Mesothelial cell of epicardium (in vitro differentiated cells): ENCODE measurements at regions not wholly inside any gene's neighbourhood (a gene's known extent, or its start where the extent isn't known, plus 50 kb on each side); places are given as distances from the start of the nearest gene placed in this dataset.

Source experiments
- DNase-seq, 2 experiments: peaks; one replicate each; pipeline ENCODE4 v3.0.0; 2021; ENCODE audit warnings: low spot score in 2 of 2; ENCODE audit not compliant: unreplicated experiment in 2 of 2
- H3K27ac Mint-ChIP-seq: 2 replicates; pipeline ENCODE4 v1.8.0; 2021; ENCODE audit warnings: mixed read lengths
- H3K27me3 Mint-ChIP-seq: 2 replicates; pipeline ENCODE4 v1.8.0; 2021; ENCODE audit warnings: low read depth, mixed read lengths
- H3K36me3 Mint-ChIP-seq: 2 replicates; pipeline ENCODE4 v1.8.0; 2021; ENCODE audit warnings: mixed read lengths
- H3K4me1 Mint-ChIP-seq: 2 replicates; pipeline ENCODE4 v1.8.0; 2021; ENCODE audit warnings: mixed read lengths
- H3K4me3 Mint-ChIP-seq: 2 replicates; pipeline ENCODE4 v1.8.0; 2021; ENCODE audit warnings: mild to moderate bottlenecking, moderate library complexity, mixed read lengths
- H3K9me3 Mint-ChIP-seq: 2 replicates; pipeline ENCODE4 v1.8.0; 2021; ENCODE audit warnings: mixed read lengths
- TF ChIP-seq, protein P1 (sequence below): fragments of 200-600 bp; sonication (generic); IDR thresholded peaks from one replicate; pipeline ENCODE4 v1.5.0; 2021; ENCODE audit warnings: antibody characterized with exemption; ENCODE audit not compliant: unreplicated experiment

DNA sequence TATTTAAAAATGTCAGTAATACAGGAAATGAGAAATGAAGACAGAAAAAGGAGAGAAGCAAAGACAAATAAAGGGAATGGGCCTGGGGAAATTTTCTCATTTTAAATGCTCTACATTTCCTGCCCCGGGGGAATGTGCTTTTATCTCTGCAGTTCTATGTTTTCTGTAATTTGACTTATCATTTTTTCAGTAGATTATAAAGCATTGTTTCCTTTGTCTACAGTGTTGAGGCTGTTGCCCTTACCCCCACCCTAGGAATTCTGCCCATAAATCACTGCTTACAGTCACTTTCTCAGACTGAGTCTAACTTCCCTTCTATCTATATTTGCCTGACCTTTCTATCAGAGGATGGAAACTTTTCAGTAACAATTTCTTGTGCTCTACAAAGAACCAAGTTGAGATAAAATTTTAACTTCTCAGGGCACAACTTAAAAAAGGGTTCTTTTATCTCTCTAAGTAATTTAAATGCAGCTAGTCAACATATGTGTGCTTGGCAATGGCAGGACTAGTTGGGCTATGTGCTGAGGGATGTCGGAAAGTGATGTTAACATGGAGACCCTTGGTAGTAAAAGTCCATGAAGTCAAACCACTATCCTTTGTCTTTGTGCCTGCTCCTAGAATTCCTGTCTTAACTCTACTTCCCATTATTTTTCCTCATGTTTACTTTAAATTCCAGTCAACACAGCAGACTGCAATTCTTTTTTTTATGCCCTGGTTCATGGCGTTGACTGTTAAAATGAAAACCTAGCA lies 146.5 kb upstream of the MMADHC start:
- Mint-ChIP-seq H3K27me3 (no peaks in the 10 kb centered on the region), H3K4me1 (peaks cover 62% of the 10 kb centered on the region), H3K4me3 (no peak overlapping the region), H3K9me3 (peaks cover 12% of the 10 kb centered on the region), H3K27ac (peak overlapping the region; percentile 89), H3K36me3 (peaks cover 9% of the 10 kb centered on the region)
- DNase-seq: no peak
- TF ChIP-seq, protein P1, sequence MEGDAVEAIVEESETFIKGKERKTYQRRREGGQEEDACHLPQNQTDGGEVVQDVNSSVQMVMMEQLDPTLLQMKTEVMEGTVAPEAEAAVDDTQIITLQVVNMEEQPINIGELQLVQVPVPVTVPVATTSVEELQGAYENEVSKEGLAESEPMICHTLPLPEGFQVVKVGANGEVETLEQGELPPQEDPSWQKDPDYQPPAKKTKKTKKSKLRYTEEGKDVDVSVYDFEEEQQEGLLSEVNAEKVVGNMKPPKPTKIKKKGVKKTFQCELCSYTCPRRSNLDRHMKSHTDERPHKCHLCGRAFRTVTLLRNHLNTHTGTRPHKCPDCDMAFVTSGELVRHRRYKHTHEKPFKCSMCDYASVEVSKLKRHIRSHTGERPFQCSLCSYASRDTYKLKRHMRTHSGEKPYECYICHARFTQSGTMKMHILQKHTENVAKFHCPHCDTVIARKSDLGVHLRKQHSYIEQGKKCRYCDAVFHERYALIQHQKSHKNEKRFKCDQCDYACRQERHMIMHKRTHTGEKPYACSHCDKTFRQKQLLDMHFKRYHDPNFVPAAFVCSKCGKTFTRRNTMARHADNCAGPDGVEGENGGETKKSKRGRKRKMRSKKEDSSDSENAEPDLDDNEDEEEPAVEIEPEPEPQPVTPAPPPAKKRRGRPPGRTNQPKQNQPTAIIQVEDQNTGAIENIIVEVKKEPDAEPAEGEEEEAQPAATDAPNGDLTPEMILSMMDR: no peak

GRCh38 chr2:149732730-149733290 lies 145.2 kb upstream of the MMADHC start:
- Mint-ChIP-seq H3K27me3 (no peaks in the 10 kb centered on the region), H3K36me3 (peaks cover 7% of the 10 kb centered on the region), H3K9me3 (peaks cover 12% of the 10 kb centered on the region), H3K27ac (peak overlapping the region; percentile 78), H3K4me1 (peaks cover 66% of the 10 kb centered on the region), H3K4me3 (no peak overlapping the region)
- no peak for DNase-seq
- TF ChIP-seq, protein P1: no peak

DNA sequence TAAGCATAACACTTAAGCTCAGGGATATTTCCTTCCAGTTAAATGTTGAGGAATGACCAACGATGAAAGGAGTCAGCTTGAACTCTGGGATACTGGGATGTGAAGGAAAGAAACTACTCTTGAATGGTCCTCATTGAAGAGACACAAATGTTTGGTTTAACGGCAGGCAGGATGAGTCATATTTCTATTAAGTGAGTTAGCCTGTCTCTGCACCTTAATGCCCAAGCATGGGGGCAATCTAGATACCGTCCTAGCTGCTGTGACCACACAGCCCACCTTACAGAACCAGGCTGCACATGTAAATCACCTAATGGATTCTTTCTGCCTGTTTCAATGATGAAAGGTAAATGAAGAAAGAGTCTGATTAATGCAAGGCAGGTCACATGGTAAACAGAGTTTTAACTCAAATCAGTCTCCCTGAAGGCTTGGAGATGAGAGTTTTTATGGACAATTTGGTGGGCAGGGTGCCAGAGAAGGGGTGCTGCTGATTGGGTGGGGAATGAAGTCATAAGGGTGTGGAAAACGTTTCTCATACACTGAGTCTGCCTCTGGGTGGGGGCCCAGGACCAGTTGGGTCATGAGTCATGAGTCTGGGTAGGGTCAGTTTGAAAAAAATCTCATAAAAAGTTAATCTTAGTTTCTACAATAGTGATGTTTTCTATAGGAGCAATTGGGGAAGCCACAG lies 144.6 kb upstream of the MMADHC start:
- Mint-ChIP-seq H3K36me3 (peaks cover 7% of the 10 kb centered on the region), H3K4me3 (no peak overlapping the region), H3K9me3 (peaks cover 12% of the 10 kb centered on the region), H3K4me1 (peaks cover 73% of the 10 kb centered on the region), H3K27ac (peak overlapping the region; percentile 78), H3K27me3 (no peaks in the 10 kb centered on the region)
- no peak for DNase-seq
- TF ChIP-seq, protein P1: no peak

- no peak for DNase-seq
- H3K36me3 Mint-ChIP-seq: peaks cover 4% of the 10 kb centered on the region
- H3K4me3 Mint-ChIP-seq: no peak overlapping the region
Observed at GRCh38 chr2:149731079-149731478, 143.5 kb upstream of the MMADHC start.

DNA sequence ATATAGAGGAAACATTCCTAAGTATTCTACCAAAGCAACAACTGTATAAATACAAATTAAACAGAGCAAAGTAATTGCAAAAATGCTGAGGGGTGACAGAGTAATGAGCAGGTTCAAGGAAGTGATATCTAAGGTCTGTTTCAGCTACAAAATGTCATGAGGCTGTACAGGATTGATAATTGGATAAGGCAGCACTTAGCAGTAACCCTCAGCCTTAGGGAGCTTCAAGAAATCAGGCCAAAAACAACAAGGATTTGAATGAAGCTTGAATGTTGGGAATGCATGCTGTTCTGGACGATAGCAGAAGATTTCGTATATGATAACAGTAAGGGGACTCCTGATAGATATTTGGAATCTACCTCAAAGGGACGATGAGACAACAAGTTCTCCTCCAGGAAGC lies 142.0 kb upstream of the MMADHC start:
- TF ChIP-seq, protein P1: no peak
- no peak overlapping the region for H3K4me3 Mint-ChIP-seq
- no peaks in the 10 kb centered on the region for H3K36me3 Mint-ChIP-seq
- no peaks in the 10 kb centered on the region for H3K9me3 Mint-ChIP-seq
- H3K4me1 Mint-ChIP-seq: peaks cover 89% of the 10 kb centered on the region
- H3K27ac Mint-ChIP-seq: peak overlapping the region; percentile 75
- H3K27me3 Mint-ChIP-seq: no peaks in the 10 kb centered on the region
- no peak for DNase-seq

More at GRCh38 chr2:149731079-149731478, 143.5 kb upstream of the MMADHC start:
- Mint-ChIP-seq H3K4me1 (peaks cover 79% of the 10 kb centered on the region), H3K9me3 (peaks cover 5% of the 10 kb centered on the region), H3K27me3 (no peaks in the 10 kb centered on the region), H3K27ac (peak overlapping the region; percentile 60)
- TF ChIP-seq, protein P1: no peak
